ENCODE measurements at regions not wholly inside any gene's neighbourhood (a gene's known extent, or its start where the extent isn't known, plus 50 kb on each side); places are given as distances from the start of the nearest gene placed in this dataset.

- no peak overlapping the region for H3K4me3 ChIP-seq (ENCODE audit: low read length)
- no peak for DNase-seq (ENCODE audit: low read depth)
- TF ChIP-seq CTCF (conservative IDR thresholded peaks at IDR 0.05; ENCODE audit: low read length) = no peak
These were observed 1017.4 kb downstream of the SI start for GRCh38 chr3:164060923-164061322.

- DNase-seq (ENCODE audit: low read depth) = no peak
- no peak overlapping the region for H3K4me3 ChIP-seq (ENCODE audit: low read length)
- TF ChIP-seq CTCF (conservative IDR thresholded peaks at IDR 0.05; ENCODE audit: low read length) = no peak
These were observed 1028.4 kb downstream of the SI start for GRCh38 chr3:164049847-164050246.

GRCh38 chr3:164048451-164048850, 1029.8 kb downstream of the SI start:
- DNase-seq (ENCODE audit: low read depth) = no peak
- no peak for TF ChIP-seq CTCF (conservative IDR thresholded peaks at IDR 0.05; ENCODE audit: low read length)
- no peak overlapping the region for H3K4me3 ChIP-seq (ENCODE audit: low read length)

- TF ChIP-seq CTCF (conservative IDR thresholded peaks at IDR 0.05; ENCODE audit: low read length) = no peak
- H3K4me3 ChIP-seq (ENCODE audit: low read length) = no peak overlapping the region
- no peak for DNase-seq (ENCODE audit: low read depth)
These were observed 1037.3 kb downstream of the SI start for GRCh38 chr3:164040991-164041390.

GRCh38 chr3:164030194-164030593, 1048.1 kb downstream of the SI start:
- TF ChIP-seq CTCF (conservative IDR thresholded peaks at IDR 0.05; ENCODE audit: low read length) = no peak
- H3K4me3 ChIP-seq (ENCODE audit: low read length) = no peak overlapping the region
- no peak for DNase-seq (ENCODE audit: low read depth)

- no peak for DNase-seq (ENCODE audit: low read depth)
- TF ChIP-seq CTCF (conservative IDR thresholded peaks at IDR 0.05; ENCODE audit: low read length) = no peak
These were observed 1053.5 kb downstream of the SI start for GRCh38 chr3:164024786-164025185.

GRCh38 chr3:164023480-164023879, 1054.8 kb downstream of the SI start:
- TF ChIP-seq CTCF (conservative IDR thresholded peaks at IDR 0.05; ENCODE audit: low read length) = no peak
- no peak overlapping the region for H3K4me3 ChIP-seq (ENCODE audit: low read length)
- DNase-seq (ENCODE audit: low read depth) = no peak

More at GRCh38 chr3:164024786-164025185, 1053.5 kb downstream of the SI start:
- H3K4me3 ChIP-seq (ENCODE audit: low read length) = no peak overlapping the region
